Retinal pigment epithelial cell (primary cell): ENCODE measurements at regions not wholly inside any gene's neighbourhood (a gene's known extent, or its start where the extent isn't known, plus 50 kb on each side); places are given as distances from the start of the nearest gene placed in this dataset.
"Not testable (repeated sequence)": the region's sequence is repeated elsewhere in the genome, so short reads cannot be mapped to it uniquely, and the experiment has no call there.

Experiments used
- DNase-seq: peaks from one replicate; pipeline ENCODE4 v3.0.0-alpha.2; 2010; ENCODE audit warnings: low read depth
- H3K4me3 ChIP-seq: 2 replicates; pipeline ENCODE4 v1.5.1; 2011; ENCODE audit warnings: mild to moderate bottlenecking, low read length, control low read depth, moderate library complexity
- CTCF ChIP-seq: conservative IDR thresholded peaks from 2 replicates; pipeline ENCODE4 v1.5.1; 2011; ENCODE audit warnings: low read depth, low read length, control low read depth, inconsistent platforms

- no peak for DNase-seq
- no peak for TF ChIP-seq CTCF
Observed at GRCh38 chr1:78726686-78727085, 77.1 kb downstream of the IFI44 start.

GRCh38 chr1:78728359-78728758, 78.7 kb downstream of the IFI44 start:
- no peak for DNase-seq
- no peak overlapping the region for H3K4me3 ChIP-seq
- TF ChIP-seq CTCF = no peak

More at GRCh38 chr1:78726686-78727085, 77.1 kb downstream of the IFI44 start:
- H3K4me3 ChIP-seq = no peak overlapping the region

GRCh38 chr1:78730054-78730453, 80.4 kb downstream of the IFI44 start:
- no peak for TF ChIP-seq CTCF
- H3K4me3 ChIP-seq = no peak overlapping the region
- no peak for DNase-seq

GRCh38 chr1:78731674-78732073, 82.0 kb downstream of the IFI44 start:
- TF ChIP-seq CTCF = no peak
- no peak overlapping the region for H3K4me3 ChIP-seq
- DNase-seq = no peak

GRCh38 chr1:78737241-78737640, 87.6 kb downstream of the IFI44 start:
- no peak for TF ChIP-seq CTCF
- DNase-seq = no peak
- H3K4me3 ChIP-seq = no peak overlapping the region

- DNase-seq = no peak
- H3K4me3 ChIP-seq = no peak overlapping the region
- peak; percentile 10 for TF ChIP-seq CTCF
Observed at GRCh38 chr1:78743626-78744025, 94.0 kb downstream of the IFI44 start.

- no peak for TF ChIP-seq CTCF
- no peak for DNase-seq
- no peak overlapping the region for H3K4me3 ChIP-seq
Observed at GRCh38 chr1:78745111-78745510, 95.5 kb downstream of the IFI44 start.

GRCh38 chr1:78753679-78754078, 104.0 kb downstream of the IFI44 start:
- H3K4me3 ChIP-seq, DNase-seq: not testable (repeated sequence)
